Muscle layer of colon (tissue), 2 donors: ENCODE measurements at regions not wholly inside any gene's neighbourhood (a gene's known extent, or its start where the extent isn't known, plus 50 kb on each side); places are given as distances from the start of the nearest gene placed in this dataset.

ENCODE experiments used
- H3K27ac ChIP-seq: one replicate; pipeline ENCODE4 v1.7.0; 2013; ENCODE audit warnings: low read depth, mild to moderate bottlenecking, low read length, moderate library complexity
- H3K27me3 ChIP-seq, 2 donors: one replicate each; pipeline ENCODE4 v1.7.0; 2013; ENCODE audit warnings: low read length in 2 of 2, mild to moderate bottlenecking in 2 of 2; ENCODE audit not compliant: insufficient read depth in 2 of 2, control insufficient read depth in 1 of 2
- H3K36me3 ChIP-seq: one replicate; pipeline ENCODE4 v1.7.0; 2013; ENCODE audit warnings: mild to moderate bottlenecking, low read length; ENCODE audit not compliant: insufficient read depth
- H3K4me1 ChIP-seq: one replicate; pipeline ENCODE4 v1.7.0; 2013; ENCODE audit warnings: mild to moderate bottlenecking, low read length; ENCODE audit not compliant: insufficient read depth
- H3K4me3 ChIP-seq, 2 donors: one replicate each; pipeline ENCODE4 v1.7.0; 2013; ENCODE audit warnings: low read length in 2 of 2, low read depth in 1 of 2, mild to moderate bottlenecking in 1 of 2, moderate library complexity in 1 of 2
- H3K9ac ChIP-seq: one replicate; pipeline ENCODE4 v1.7.0; 2013; ENCODE audit warnings: low read length
- H3K9me3 ChIP-seq: one replicate; pipeline ENCODE4 v1.7.0; 2013; ENCODE audit warnings: mild to moderate bottlenecking, low read length
- donor health status: abdominal sarcoma.
- donor health status: Adenocarcinoma of cecum.

DNA sequence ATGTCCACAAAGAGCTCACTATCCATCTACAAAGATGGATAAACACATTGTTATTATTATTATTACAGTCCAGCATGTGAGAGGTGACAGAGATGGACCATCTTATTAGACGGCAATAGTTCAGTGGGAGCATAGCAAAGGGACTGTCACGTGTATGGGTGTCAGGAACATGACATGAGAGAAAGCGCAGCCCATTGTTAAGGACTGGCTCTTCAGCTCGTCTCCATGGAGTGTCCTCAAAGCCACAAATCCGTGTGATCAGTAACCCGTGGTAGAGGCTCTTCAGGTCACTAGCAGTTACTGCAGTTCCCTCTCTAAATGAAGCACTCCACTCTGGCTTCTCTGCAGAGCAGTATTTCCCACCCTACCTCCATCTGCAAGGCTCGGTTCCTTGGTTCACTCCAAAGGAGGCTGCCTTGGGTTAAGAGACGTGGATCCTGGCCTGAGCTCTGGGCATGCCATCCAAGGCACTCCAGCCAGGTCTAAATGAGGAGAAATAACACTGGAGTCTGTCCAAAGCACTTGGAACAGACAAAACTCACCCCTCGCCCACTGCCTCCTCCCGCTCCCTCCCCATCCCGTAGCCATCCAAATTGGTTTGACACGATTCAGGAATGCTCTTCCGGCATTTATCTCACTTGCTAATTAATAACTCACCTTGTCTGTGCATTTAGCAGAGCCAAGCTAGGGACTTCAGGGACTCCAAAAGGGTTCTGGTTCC is 122.3 kb upstream of the WWC1 start:
- Histone ChIP-seq H3K4me1 (peaks cover 13% of the 10 kb centered on the region), H3K9ac (no peak overlapping the region), H3K27me3 (no peaks in the 10 kb centered on the region), H3K9me3 (no peaks in the 10 kb centered on the region), H3K4me3 (no peak overlapping the region), H3K27ac (no peak overlapping the region), H3K36me3 (no peaks in the 10 kb centered on the region)

DNA sequence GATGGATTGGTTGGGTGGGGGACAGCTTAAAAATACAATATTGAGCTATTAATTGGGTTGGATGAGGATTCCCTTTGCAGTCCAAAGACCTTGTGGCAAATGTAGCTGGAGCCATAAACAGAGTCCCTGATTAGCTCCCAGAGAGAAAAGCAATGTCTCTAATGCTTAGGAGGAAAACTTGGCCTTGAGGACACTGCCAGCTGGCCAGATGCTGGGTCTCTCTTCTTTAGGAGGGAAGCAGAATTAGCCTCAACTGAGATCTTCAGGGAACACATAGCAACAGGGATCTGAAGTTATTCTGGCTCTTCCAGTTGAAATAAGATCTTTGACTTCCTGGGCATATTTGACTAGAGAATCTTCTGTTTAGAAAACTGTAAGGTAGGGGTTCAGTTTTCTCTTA is 121.7 kb upstream of the WWC1 start:
- no peaks in the 10 kb centered on the region for H3K27me3 ChIP-seq
- H3K9ac ChIP-seq, result no peak overlapping the region
- H3K27ac ChIP-seq, result no peak overlapping the region
- peaks cover 13% of the 10 kb centered on the region for H3K4me1 ChIP-seq
- no peaks in the 10 kb centered on the region for H3K36me3 ChIP-seq
- no peak overlapping the region for H3K4me3 ChIP-seq
- H3K9me3 ChIP-seq, result no peaks in the 10 kb centered on the region

DNA sequence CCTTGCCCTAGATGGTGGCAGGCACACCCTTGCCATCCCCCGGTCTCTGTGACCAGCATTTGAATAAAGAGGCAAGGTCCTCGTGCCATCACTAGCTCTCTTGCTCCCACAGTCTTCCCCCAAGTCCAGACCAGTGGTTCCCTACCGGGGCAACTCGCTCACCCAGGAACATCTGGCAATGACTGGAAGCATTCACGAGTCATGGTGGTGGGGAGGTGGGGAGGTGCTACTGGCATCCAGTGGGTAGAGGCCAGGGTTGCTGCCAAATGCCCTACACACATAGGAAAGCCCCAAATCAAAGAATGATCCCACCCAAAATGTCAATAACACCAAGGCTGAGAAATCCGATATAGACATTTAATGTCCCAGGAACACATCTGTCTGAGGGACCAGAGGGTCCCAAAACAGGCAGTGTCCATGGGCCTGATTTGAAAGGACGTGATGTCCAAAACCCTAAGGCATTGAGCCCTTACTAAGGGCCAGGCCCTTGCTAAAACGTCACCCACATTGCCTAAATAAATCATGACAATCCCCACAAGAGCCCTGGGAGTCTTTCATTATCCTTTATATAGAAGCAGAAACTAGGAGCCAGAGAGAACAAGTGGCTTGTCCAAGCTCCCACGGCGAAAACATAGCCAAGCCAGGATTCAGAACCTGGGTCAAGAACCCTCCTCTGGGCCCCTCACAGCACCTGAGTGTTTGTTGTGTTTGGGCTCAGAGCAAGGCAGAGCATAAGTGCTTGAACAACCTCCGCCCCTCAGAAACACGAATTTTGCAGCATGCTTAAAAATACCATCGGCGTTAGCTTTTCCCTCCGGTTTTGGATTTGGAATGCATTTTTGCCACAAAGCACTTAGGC is 119.3 kb upstream of the WWC1 start:
- peaks cover 14% of the 10 kb centered on the region for H3K4me1 ChIP-seq
- H3K36me3 ChIP-seq, result no peaks in the 10 kb centered on the region

DNA sequence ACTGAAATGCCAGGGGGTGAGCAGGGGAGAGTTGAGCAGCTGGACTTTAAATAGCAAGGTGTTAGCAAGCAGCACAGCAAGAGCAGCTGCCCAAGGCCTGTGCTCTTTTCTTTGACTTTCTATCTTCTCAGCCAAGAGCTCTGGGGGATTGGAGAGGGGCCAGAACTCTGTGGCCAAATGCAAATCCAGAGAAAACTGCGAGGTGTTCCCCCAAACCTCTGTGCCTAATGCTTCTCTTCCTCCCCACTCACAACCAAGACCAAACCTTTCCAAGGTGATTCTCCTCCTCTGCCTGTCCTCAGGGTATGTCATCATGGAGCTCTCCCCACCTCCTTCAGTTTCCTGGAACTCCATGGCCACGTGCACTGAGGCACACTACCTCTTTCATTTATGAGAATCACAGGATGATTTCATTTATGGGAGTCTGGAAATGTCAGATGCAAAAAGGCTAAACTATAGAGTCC is 118.7 kb upstream of the WWC1 start:
- no peak overlapping the region for H3K9ac ChIP-seq
- no peak overlapping the region for H3K4me3 ChIP-seq
- H3K9me3 ChIP-seq, result no peaks in the 10 kb centered on the region
- H3K27me3 ChIP-seq, result no peaks in the 10 kb centered on the region
- H3K36me3 ChIP-seq, result no peaks in the 10 kb centered on the region
- H3K27ac ChIP-seq, result no peak overlapping the region
- peaks cover 20% of the 10 kb centered on the region for H3K4me1 ChIP-seq

More for the DNA sequence above, 119.3 kb upstream of the WWC1 start:
- Histone ChIP-seq H3K4me3 (no peak overlapping the region), H3K9ac (no peak overlapping the region), H3K27me3 (no peaks in the 10 kb centered on the region), H3K9me3 (no peaks in the 10 kb centered on the region), H3K27ac (no peak overlapping the region)

DNA sequence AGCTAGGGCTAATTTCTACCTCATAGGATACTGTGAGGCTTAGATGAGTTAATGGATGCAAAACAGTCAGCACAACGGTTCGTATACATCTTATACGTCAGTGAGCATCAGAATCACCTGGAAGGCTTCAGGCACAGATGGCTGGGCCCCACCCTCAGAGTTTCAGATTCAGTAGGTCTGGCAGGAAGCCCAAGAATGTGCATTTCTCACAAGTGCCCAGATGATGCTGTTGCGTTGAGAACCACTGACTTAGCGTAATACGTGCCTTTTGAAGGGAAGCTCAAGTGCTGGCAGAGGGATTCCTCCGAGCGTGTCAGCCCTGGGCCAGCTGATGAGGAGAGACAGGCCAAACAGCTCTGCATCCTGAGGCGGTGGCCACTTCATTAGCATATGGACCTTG is 117.1 kb upstream of the WWC1 start:
- Histone ChIP-seq H3K9me3 (no peaks in the 10 kb centered on the region), H3K4me3 (no peak overlapping the region), H3K27me3 (no peaks in the 10 kb centered on the region), H3K36me3 (no peaks in the 10 kb centered on the region), H3K9ac (no peak overlapping the region), H3K4me1 (peaks cover 36% of the 10 kb centered on the region), H3K27ac (no peak overlapping the region)

DNA sequence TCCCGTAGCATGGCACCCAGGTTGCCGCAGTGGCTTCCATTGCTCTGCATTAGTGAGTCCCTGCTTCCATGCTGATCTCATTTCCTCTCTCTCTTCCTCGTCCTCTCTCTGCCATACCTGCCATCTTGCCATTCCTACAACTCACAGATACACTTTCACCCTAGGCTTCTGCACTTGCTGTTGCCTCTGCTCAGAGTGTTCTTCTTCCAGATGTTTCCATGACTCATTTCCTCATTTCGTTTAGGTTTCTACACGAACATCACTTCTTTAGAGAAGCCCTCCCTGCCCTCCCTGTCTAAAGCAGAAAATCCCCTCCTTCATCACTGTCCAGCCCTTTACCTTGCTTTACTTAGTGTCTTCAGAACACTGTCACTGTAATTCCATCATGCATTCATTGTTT is 115.2 kb upstream of the WWC1 start:
- Histone ChIP-seq H3K27me3 (no peaks in the 10 kb centered on the region), H3K36me3 (no peaks in the 10 kb centered on the region), H3K27ac (no peak overlapping the region), H3K4me1 (peaks cover 44% of the 10 kb centered on the region), H3K4me3 (no peak overlapping the region), H3K9ac (no peak overlapping the region), H3K9me3 (no peaks in the 10 kb centered on the region)

DNA sequence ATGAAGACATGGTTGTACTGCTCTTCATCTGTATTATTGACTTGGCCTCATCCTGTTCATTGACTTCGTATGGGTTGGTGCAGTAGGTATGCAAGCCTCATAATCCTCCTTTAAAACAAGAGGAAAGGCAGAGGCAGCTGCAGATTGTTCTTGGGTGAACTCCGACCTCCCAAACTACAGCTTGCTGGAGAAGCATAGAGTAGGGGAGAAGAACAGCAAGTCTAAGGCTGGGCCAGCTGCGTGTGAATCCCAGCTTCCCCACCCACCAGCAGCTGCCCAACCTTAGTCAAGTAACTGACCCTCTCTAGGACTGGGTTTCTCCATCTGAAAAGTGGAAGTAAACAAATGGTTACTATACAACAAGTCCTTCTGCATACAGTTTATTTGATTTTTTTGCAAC is 114.5 kb upstream of the WWC1 start:
- no peak overlapping the region for H3K9ac ChIP-seq
- peaks cover 42% of the 10 kb centered on the region for H3K4me1 ChIP-seq
- no peaks in the 10 kb centered on the region for H3K27me3 ChIP-seq
- H3K36me3 ChIP-seq, result no peaks in the 10 kb centered on the region
- H3K4me3 ChIP-seq, result no peak overlapping the region
- no peak overlapping the region for H3K27ac ChIP-seq
- no peaks in the 10 kb centered on the region for H3K9me3 ChIP-seq

DNA sequence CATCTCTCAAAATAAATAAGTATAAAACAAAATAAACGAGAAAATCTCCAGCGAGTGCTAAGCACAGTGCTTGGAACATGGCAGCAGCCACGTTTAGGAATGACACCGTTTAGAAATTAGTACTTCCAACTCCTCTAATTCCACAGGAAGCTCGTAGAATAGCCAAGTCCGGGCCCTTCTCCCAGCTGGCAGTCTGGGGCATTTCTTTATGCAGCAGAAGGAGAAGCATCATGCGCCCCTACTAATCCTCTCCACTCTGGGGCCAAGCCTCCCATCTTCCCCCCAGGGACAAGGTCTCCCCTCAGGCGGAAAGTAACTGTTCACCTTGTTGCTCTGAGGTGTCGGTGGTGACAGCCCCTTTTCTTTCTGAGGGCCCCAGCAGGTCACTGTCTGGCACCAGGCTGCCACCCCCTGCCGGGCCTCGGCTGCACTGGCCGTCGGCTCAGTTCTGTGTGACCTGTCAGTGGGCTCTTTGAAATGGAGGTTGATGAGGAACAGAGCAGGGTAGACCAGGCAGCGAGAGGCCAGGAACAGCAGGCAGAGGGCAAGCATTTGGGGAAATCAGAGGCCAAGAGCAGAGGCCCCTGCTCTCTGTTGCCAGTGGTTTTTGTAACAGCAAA is 113.5 kb upstream of the WWC1 start:
- Histone ChIP-seq H3K9ac (no peak overlapping the region), H3K27me3 (no peaks in the 10 kb centered on the region), H3K4me1 (peaks cover 32% of the 10 kb centered on the region), H3K9me3 (no peaks in the 10 kb centered on the region), H3K4me3 (no peak overlapping the region), H3K27ac (peak overlapping the region; percentile 76), H3K36me3 (no peaks in the 10 kb centered on the region)

DNA sequence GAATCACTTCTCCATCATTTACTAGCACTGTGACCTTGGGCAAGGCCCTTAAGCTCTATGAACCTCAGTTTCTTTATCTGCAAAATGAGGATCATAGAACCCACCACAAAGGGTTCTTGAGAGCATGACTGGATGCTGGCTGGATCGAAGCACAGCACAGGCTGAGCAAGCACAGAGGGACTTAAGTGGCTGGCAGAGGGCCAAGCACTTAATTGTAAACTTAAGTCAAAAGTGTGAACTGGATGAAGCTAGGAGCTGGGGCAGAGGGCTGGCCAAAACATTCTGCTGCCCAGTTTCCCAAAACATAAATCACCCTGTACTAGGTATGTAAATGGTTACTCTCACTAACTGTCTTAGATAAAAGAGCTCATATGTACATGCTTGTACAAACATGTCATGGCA is 112.3 kb upstream of the WWC1 start:
- peaks cover 31% of the 10 kb centered on the region for H3K4me1 ChIP-seq
- H3K27me3 ChIP-seq, result no peaks in the 10 kb centered on the region
- no peak overlapping the region for H3K4me3 ChIP-seq
- H3K9ac ChIP-seq, result no peak overlapping the region
- H3K27ac ChIP-seq, result no peak overlapping the region
- no peaks in the 10 kb centered on the region for H3K36me3 ChIP-seq
- no peaks in the 10 kb centered on the region for H3K9me3 ChIP-seq

DNA sequence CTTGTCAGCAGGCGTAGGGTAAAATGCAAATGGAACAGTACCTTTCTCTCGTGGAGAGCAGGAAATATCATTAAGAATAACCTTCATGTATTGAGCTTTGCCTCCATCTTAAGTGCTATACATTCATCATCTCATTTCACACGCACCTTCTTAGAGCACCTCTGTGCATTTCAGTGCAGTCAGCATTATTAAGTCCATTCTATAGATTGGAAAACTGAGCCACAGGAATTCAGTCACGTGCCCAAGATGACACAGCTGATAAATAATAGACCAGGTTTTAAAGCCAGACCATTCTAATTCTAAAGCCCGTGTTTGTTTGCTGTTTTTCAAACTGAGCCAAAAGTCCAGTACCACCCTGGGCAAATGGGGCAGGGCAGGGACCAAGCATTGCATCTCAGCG is 109.2 kb upstream of the WWC1 start:
- Histone ChIP-seq H3K9ac (no peak overlapping the region), H3K27me3 (no peaks in the 10 kb centered on the region), H3K4me3 (no peak overlapping the region), H3K36me3 (no peaks in the 10 kb centered on the region), H3K4me1 (peaks cover 29% of the 10 kb centered on the region), H3K27ac (no peak overlapping the region), H3K9me3 (no peaks in the 10 kb centered on the region)

DNA sequence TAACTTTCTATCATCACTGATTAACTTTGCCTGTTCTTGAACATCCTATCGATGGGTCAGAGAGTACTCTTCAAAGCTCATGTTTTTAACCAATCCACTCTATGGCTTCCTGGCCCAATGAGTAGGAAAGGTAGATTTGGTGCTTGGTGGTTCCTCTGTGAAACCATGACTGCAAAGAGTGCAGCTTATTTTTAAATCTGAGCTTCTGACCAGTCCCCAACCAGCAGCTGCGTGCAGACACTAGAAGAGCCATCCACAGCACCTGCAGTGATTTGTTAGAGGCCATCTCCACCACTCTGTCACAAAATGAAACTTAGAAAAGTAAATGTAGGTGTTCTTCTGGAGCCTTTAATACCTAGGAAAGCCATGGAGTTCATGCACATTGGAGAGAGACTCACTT is 107.3 kb upstream of the WWC1 start:
- Histone ChIP-seq H3K9me3 (no peaks in the 10 kb centered on the region), H3K27me3 (no peaks in the 10 kb centered on the region), H3K27ac (no peak overlapping the region), H3K36me3 (no peaks in the 10 kb centered on the region), H3K9ac (no peak overlapping the region), H3K4me1 (peaks cover 10% of the 10 kb centered on the region), H3K4me3 (no peak overlapping the region)
